Lung microvascular endothelial cell (primary cell): ENCODE measurements at regions not wholly inside any gene's neighbourhood (a gene's known extent, or its start where the extent isn't known, plus 50 kb on each side); places are given as distances from the start of the nearest gene placed in this dataset.

Source experiments
- DNase-seq, 2 donors: peaks; one replicate each; pipeline versions ENCODE4 v3.0.0 to v3.0.0-alpha.2; 2010; ENCODE audit warnings: low read depth in 2 of 2

DNA sequence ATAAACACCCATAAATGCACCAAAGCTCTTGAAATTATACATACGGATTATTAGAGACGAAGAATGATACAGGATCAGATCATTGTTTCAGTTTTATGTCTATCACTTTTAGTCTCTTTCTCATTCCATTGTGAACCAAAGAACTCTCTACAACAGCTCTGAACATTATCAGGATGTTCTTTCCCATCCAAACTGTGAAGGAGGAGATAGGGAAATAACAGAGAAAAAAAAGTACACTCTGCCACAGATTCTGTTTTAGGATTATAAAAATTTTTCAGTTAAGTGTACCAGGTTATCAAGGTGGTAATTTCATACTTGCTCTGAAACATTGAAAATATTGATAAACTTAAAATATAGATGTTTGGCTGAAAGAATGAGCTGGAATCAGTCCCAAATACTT is 270.9 kb downstream of the MZT1 start:
- DNase-seq: no peak

DNA sequence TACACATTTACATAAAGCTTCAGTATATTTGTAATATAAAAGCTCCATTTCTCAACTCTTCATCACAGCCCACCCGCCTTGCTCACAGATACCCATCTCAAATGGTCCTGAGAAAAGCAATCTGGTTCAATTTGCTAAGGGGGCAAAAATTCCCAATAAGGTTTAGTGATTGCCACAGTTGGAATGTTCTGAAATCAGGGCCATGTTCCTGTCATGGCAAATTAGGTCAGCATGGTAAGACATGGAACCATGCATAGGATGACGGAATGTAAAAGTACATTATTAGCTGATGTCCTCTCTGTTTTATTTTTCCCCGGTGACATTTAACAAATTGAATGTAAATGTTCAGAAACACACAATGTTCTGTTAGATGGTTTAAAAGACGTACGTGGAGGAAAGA is 274.3 kb downstream of the MZT1 start:
- no peak for DNase-seq

DNA sequence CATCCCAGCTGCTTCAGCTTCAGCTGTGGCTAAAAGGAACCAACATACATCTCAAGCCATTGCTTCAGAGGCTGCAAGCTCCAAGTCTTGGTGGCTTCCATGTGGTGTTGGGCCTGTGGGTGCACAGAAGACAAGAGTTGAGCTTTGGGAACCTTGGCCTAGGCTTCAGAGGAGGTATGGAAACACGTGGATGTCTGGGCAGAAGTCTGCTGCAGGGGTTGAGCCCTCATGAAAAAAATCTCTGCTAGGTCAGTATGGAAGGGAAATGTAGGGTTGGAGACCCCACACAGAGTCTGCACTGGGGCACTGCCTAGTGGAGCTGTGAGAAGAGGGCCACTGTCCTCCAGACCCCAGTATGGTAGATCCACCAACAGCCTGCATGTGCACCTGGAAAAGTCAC is 279.3 kb downstream of the MZT1 start:
- DNase-seq: no peak

DNA sequence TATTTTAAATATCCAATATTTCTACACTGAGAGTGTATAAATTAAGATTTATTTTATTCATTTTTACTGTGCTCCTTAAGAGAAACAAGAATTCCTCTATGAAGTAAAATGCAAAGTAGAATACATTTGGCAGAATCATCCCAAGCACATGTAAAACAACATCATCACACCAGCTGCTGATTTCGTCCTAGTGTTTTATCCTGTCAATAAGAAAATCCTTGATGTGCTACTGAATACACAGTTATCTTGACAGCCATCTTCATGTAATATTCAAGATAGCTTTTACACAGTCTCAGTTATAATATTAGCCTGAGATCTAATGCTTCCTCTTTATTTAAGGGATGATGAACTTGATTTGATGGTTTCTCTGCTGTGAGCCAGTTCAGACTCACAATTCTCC is 282.4 kb downstream of the MZT1 start:
- DNase-seq: no peak

DNA sequence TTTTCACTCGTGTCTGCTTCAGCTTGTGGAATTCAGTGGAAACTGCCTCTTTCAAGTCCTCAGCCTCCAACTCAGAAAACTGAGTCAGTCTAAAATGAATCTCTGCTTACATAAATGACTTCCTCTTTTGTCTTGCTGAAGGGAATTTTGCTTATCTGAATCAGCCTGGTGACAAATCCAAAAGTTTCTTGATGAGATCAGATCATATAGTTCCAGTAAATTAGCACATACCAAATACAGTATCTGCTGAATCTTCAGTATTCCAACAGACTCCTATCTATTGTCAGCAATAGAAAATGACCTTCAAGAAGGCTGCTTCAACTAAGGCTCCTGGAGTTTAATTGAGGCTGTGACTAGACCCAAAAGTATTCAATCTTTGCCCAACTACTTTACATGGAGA is 290.0 kb downstream of the MZT1 start:
- no peak for DNase-seq

DNA sequence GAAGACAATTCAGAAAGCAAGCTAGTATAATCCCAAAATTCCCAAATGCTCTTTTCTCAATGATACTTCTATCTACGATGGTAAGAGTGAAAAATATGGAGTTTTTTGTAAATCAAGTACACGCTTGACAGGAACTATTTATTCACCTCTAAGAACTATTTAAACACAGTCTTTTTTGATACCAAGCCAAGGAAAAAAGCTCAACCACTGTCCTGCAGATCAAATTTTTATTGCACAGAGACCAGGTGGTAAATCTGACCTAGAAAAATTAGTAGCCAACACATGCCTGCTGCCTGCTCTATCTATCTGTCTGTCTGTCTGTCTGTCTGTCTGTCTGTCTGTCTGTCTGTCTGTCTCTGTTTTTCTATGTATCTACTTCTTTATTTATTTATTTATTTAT is 292.2 kb downstream of the MZT1 start:
- DNase-seq: no peak

DNA sequence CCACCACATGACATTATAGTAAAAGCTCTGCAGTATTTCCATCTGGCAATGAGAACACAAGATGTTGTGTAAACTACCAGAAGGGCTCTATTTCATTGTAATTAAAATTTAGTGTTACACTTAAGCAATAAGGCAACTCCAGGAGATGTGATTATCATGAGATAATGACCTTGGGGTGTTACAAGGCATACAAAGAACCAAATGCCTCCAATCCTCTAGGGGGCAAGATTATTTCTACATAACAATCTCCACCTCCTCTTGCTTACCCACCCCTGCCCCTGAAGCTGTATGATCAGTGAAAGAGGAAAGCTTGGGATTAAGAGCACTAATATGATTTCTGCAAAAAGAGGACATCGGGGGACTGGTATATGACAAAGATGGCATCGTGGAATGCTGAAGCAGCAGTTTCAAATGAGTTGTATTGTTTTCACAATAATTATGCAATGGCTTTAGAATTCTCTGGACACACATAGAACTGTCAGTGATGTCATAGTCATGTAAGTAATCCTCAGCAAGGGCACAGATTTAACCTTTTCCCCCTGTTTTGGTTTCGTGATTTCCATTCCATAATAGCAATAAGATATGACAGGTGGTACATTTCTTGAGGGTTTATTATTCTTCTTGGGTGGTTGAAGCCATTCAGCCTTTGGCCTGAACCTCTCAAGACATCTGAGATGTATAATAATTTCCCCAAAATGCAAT is 295.3 kb downstream of the MZT1 start:
- DNase-seq: no peak

DNA sequence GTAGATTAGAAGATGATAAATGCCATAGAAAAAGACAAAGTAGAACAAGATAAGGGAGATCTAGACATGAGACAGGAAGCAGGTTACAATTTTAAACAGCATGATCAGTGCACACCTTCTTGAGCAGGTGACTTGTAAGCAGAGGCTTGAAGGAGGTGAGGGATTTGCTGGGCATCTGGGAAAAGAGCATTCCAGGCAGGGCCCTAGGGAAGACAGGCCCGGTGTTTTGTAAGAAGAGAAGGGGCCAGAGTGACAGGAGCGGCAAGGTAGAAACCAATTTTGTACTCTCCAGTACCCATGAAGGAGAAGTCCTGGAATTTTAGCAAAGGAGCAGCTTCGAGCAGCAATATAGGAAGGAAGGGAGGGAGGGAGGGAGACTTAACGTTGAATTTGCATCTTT is 296.5 kb downstream of the MZT1 start:
- DNase-seq: no peak

DNA sequence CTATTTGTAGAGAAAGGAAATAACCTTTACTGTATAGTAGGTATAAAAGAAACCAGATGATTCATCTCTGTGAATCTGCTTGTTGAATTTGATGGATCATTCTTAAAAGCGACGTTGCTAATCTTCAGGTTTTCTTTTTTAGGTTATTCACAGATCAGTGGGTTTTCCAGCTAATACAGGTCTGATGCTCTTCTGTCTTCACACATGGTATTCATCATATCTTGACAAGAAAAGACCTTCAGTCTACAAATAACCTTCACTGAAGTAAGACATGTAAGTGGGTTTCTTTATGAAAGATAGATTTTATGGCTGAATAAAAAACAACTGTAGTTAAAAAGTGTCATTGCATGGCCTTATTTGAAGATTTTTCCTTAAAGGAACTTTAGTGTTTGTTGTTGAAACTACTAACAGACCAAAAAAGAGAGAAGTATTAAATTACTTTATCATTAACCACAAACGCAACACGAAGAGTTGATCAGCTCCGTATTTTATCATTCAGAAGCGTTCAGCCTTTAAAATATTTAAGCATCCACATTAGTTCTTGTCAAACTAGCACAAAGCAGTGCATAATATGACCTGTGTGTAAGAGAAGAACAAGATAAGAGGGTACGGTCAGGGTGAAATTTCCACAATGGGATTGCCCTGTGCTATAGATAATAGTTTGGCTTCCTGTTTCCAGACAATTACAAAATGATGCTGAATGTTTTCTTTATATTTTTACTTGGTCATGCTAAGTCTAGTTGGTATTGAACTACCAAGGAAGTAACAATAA is 299.5 kb downstream of the MZT1 start:
- no peak for DNase-seq

DNA sequence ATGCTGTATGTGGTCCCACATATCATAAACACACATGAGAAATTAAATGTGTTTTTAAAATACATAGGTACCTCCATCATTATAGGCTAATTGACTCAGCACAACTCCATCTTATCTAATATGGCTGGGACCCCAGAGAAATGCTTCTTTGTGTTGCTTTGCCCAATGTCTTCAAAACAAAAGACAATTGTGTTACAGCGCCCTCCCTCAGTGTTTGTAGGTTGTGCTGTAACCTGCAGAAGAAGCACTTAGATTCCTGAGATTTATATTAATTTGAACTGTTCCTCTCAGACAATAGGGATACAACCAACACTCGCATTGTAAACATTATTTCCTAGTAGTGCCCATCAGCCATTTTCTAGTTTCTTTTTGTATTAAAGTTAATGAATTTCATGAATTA is 303.4 kb downstream of the MZT1 start:
- DNase-seq: no peak

DNA sequence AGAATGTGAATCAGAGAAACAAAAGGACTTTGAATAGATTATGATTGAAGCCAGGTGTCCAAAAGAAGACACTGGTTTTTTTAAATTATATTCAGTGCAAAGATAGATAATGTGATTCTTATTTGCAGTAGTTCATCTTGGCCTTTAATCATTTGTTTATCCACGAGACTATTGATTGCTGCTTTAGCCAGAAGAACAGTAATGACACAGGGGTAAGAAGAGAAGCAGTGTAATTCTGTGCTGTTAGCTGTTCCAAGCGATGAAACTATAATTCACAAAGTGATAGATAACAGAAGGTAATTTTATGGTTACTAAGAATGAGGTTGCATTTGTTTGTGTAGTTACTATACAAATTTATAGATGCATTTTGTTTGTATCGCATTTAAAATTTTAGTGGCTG is 311.6 kb downstream of the MZT1 start:
- no peak for DNase-seq

DNA sequence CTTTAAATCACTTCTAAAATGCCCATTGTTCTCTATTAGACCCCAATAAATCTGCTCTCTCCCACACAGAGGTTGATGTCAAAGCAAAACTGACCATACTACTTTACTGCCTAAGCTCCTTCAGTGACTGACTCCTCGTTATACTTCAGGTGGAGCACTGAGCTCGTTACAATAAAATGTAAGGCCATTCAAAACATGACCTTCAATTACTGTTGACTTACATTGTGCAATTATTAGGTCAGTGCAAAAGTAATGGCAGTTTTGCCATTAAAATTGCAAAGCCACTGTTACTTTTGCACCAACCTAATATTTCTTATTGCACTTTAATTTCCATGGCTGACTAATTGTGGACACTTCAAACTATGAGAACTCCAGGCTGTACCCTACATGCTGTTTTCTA is 314.9 kb downstream of the MZT1 start:
- no peak for DNase-seq

DNA sequence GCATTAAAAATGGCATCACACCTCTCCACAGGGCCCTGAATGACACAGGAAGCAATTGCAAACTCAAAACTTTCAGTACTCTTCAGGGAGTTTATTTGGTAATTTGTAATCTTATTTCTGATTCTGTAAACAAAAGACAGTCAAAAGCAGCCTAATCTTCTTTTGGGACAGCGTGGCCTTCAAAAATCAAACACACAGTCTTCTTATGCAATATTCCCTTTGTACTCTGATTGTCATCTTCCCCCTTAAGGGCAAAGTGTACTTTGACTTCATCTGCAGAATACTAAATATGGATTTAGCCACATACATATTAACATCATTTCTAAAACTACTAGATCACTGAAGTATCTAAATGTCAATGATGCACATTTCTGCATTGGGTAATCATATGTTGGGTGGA is 322.0 kb downstream of the MZT1 start:
- no peak for DNase-seq

DNA sequence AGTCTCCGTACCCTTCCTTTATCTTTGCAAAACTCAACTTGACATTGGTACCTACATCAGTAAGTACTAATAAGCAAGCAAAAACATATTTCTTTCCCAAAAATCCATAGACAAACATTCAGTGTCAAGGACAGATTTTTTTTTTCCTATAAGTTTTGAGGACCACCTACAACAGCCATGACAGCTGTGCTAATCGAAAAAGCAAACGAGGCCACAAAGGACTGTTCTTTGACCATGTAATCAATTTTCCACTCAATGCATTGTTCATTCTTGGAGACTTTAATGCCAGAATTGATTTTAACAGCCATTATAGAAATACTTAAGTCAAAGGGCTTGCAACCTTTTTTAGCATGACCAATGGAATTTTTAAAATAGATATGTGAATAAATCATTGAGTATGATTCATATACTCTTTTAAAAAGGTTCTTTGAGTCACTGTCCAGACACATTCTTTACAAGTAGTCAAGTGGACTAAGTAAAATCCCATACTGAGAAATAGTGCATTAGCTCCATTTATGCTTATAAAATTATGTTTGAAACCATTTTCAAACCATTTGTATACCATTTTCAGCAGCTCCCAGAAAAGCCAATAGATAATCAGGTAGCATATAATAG is 323.9 kb downstream of the MZT1 start:
- DNase-seq: no peak

DNA sequence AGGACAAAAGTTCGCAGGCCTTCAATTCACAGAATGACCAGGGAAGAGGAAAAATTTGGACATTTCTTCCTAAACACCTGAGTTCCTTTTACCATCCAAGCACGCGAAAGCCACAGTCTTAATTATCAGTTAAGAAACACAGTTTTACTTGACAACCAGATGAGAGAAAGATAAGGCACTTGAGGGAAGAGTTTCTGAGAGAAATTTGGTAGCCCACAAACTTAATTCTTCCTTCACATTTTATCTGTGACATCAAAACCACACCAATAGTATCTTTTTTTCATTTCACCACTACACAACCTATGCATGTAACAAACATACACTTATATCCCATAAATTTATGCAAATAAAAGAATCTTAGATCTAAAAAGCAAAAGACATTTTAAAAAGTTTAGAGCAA is 326.6 kb downstream of the MZT1 start:
- DNase-seq: no peak

DNA sequence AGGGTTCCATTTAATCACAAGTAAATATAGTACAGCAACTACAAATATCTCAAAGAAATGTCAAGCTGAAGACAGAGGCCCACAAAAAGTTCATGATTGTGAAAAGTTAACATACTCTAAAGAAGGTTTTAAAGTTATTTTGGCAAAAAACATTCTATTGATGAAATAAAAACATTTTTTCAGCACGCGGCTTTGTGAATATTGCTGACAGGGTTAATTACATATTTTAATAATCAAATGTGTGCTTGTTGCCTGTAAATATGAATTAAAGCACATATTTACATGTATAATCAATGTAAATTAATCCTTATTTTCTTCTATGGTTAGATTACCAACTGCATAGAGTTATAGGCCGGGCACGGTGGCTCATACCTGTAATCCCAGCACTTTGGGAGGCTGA is 328.1 kb downstream of the MZT1 start:
- no peak for DNase-seq

DNA sequence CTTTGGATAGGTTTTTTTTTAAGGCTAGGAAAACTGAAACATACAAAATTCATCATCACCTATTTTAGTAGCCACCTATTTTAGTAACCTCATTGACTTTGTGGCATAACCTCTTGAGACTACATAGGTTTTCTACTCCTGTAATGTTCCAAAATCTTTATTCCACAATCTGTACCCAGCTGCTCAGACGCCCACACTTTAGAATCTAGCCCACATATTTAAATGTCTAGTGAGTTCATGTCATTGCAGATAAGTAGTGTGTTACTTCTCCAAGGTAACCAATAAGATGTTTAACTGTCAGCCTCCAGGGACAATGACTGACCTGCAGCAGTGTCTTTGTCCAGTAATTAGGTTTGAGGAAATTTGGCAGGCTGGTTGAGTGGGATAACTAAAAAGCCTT is 330.2 kb downstream of the MZT1 start:
- no peak for DNase-seq

DNA sequence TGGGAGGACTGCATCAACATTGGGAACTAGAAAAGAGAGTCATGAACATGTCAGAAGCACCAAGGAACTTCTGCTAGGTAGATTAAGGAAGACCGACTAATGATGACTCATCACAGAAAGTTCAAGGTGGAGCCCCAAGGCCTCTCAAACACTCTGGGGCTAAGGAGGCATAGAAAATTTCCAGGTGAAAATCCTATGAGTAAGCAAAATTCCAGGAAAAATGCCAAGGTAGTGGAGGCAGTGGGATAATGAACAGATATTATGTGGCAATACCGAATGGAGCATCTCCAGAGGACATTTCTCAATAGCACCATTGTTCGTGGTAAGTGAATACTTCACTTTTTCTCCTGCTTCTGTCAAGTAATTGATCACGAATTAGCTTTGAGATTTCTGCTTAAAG is 336.5 kb downstream of the MZT1 start:
- DNase-seq: no peak

DNA sequence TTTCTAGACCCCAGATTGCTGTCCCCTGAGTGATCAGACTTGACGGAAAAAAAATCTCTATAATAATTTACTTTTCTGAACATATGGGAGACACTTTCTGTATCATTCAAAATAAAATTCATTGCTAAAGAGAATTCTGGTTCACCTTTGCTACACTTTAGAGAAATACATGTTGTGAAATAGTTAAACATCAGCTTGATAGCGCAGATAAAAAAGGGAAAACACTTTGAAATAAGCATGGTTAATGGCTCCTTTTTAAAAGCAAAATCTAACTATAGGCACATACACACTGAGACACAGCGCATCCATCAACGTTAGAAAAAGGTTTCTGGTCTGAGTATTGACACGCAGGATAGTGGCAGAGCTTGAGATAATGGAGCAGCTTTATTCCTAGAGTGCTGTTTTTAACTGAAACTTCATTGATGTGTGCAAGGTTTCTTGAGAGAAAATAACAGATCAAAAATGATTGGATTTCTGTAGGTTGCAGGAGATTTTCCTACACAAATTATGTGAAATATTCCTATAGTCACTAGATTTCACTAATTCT is 341.2 kb downstream of the MZT1 start:
- no peak for DNase-seq

DNA sequence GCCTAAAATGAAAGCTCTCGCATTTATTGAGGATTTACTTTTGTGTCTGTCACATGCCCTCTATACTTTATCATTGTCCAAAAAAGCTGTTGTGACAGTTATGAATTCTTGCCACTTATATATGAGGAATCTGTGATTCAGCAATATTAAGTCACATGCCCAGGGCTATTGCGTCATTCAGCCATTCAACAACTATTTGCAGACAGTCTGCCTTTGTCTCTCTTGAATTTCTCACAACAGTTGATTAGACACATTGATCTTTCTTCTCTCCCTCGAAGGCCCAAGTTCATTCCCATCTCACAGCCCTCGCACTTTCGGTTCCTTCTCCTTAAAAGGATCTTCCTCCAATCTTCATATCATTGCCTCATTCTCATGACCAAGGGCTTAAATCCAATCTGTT is 342.6 kb downstream of the MZT1 start:
- no peak for DNase-seq

DNA sequence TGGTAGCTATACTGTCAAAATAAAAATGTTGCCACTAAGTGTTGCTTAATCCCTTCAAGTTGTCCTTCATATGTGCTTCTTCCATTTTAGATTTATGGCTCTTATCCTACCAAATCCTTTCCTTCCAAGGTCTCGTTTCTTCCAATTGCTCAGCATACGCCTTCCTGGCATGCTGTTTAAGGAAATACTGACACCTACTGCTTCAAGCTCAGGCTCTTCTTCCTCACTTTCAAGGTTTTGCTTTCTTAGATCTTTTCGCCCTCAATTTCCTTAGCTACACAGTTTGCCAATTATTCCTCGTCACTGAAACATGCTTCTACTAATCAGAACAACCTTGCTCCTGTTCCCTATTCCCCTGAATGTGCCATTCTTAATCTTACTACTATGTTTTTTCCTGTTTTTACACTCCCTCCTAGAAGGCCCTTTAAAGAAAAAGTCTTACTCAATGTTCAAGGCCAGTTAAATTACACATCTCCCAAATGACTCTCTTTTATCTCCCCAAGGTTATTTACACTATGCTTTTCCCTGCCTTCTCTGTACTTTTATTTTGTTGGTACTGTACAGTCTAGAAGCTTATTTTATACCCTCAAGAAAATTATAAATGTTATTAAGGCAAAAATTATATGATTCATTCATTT is 343.1 kb downstream of the MZT1 start:
- no peak for DNase-seq

DNA sequence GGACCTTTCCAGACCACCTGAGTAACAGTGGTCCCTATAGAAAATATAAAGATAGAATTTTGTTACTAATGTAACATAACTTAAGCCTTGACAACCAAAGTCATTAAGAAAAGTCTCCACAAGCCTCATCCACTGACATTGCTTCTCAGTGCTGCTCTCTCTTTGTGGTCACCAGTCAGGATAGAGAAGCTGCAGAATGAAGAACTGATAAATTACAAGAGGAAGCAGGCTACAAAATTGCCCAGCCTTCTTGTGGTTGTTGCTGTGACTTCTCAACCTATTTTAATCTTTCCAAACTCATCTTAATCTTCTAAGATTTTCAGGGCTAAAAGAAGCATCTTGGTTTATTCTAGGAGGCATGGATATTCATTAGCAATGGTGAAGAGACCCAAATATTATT is 343.8 kb downstream of the MZT1 start:
- no peak for DNase-seq
